Skin epidermis (tissue), 12 donors: ENCODE measurements at regions not wholly inside any gene's neighbourhood (a gene's known extent, or its start where the extent isn't known, plus 50 kb on each side); places are given as distances from the start of the nearest gene placed in this dataset.
A peak's percentile ranks its signal among the peaks of the same experiment; 100 is the strongest.

Experiments used
- H3K27ac ChIP-seq, 21 experiments: fragments of 200-600 bp; sonication (generic) in 11 of 21; one replicate each; pipeline ENCODE4 v1.5.0; 2020; ENCODE audit warnings: mild to moderate bottlenecking in 3 of 21, inconsistent platforms in 2 of 21, moderate library complexity in 2 of 21
- H3K4me3 ChIP-seq, 7 experiments: fragments of 200-600 bp; sonication (generic) in 2 of 7; one replicate each; pipeline ENCODE4 v1.5.0; 2020; ENCODE audit warnings: inconsistent platforms in 2 of 7, mild to moderate bottlenecking in 2 of 7, moderate library complexity in 1 of 7

DNA sequence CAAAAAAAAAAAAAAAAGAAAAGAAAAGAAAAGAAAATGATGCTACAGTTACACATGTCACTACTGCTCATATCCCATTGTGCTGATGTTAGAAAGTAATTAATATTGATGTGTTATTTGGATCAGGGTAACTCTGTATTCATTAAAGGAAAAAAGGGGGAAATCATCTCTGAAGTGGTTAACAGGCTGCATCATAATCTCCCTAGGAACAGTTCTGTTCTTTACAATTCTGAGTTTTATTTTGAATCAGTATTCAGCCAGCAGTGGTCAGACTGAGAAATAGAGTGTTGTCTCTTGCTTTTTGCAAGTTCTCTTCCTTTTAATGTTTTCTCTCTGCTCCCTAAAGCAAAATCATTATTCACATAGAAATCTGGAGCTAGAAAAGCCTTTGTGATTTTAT is 128.6 kb upstream of the CRY1 start:
- no peak overlapping the region for H3K27ac ChIP-seq
- H3K4me3 ChIP-seq = no peak overlapping the region

DNA sequence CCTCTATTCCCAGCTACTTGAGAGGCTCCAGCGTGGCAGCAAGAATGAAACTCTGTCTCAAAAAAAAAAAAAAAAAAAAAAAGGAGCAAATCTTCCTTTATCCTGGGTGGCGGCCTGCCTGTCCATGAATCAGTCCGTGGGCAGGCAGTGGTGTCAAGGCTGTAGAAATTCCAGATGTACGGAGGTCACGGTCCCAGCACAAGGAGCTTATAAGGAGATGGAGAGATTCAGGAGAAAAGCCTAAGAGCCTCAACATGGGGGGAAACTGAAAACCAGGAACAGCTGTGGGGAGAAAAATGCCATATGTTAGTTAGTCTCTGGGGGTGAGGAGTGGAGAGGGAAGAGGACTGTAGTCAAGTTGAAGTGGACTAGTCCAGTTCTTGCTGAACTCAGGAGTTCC is 130.5 kb upstream of the CRY1 start:
- Histone ChIP-seq H3K4me3 (no peak overlapping the region), H3K27ac (no peak overlapping the region)

DNA sequence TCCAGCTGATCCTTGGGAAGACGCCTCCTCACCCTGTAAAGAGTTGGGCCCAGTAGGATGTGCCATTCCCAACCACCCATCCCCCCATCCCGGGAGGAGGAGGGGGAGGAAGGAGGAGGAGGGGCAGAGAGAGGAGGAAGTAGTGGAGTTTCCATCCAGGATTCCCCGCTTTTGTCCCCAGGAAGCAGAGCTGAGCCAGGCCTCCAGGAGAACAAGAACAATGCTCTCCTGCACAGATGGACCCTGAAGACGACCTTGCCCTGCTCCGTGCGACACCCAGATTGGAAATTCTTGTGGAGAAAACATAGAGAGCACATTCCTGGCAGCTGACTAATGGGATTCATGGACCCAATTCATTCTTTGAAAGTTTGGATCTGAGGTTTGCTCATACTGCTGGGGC is 132.3 kb upstream of the CRY1 start:
- H3K4me3 ChIP-seq = no peak overlapping the region
- no peak overlapping the region for H3K27ac ChIP-seq

DNA sequence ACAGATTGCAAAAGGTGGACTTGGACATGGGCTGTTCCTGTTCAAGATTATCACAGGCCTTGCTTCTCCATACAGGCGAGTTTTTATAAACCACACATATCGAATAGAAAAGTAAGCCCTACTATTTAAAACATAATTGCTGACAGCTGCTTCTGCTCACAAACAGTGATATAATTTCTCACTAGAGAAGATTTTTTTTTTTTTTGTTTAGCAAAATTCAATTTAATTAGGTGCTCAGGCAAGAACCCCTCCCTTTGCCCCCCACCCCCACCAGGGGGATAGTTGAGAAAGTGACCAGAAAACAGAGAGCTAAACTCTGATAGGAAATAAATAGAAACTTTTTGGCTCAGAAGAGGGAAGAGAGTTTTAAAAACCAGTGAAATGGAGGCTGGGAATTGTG is 132.8 kb upstream of the CRY1 start:
- H3K4me3 ChIP-seq = no peak overlapping the region
- no peak overlapping the region for H3K27ac ChIP-seq

DNA sequence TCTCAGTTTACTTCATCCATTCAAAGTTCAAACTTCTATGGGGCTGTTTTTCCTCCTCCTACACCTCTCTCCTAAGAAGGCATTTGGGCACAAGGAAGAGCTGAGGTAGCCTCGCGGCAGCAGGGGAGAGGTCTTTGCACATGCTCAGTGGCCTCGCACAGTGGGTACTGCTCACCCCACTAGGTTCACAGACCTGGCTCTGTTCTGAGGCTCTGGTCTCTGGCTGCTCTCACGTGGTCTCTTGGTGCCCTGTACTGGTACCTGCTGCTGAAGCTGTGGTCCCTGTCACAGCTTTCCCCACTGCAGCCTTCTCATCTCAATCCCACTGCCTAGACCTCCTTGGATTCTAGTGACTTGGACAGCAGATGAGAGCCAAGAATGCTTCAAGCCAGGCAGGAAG is 134.7 kb upstream of the CRY1 start:
- Histone ChIP-seq H3K27ac (no peak overlapping the region), H3K4me3 (no peak overlapping the region)

DNA sequence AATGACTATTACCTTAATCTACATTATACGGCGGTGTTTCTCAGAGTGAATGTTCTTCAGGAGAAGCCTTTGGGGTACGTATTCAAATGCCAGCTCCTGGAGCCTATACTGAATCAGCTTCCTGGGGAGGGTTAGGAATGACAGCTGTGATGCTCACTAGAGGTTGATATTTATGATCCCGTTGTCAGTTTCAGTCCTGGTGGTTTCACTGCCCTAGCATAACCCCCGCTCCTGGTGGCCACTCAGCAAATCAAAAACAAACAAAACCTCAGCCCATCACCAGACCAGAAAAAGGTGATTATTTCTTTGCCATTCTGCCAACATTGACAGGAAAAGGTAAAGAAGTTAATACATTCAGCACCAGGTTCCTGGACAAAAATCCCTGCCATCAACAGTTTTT is 136.5 kb upstream of the CRY1 start:
- no peak overlapping the region for H3K4me3 ChIP-seq
- H3K27ac ChIP-seq = no peak overlapping the region

DNA sequence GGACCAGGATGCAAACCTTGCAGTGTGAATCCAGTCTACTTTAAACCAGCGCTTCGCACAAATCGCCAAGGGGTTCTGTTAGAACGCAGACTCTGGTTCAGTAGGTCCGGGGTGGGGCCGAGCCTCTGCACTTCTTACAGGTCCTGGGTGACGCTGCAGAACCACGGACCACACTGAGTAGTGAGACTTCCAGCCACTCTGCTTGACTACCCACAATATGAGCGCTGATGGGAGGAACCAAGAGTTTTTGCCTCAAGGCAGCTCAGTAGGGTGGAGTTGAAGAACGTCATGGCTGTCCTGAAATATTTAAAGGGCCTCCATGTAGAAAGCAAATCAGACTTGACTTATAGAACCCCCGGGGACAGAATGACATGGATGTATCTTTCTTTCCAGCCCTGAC is 138.0 kb upstream of the CRY1 start:
- H3K27ac ChIP-seq = no peak overlapping the region
- no peak overlapping the region for H3K4me3 ChIP-seq

DNA sequence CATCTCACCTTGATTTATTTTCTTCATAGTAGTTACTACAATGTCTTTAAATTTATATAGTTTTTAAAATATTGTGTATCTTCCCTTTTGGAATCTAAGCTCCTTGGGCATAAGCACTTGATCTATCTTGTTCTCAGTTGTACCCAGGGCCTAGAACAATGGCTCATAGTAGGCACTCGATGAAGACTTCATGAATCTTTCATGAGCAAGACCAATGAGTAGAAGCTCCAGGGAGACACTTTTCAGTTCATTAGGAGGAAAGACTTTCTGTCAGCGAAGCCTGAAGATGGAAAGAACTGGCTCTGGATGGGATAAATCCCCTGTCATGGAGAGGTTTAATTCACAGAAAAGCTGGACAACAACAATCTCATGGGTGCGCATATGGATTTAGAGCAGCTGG is 140.2 kb upstream of the CRY1 start:
- no peak overlapping the region for H3K4me3 ChIP-seq
- H3K27ac ChIP-seq = no peak overlapping the region

DNA sequence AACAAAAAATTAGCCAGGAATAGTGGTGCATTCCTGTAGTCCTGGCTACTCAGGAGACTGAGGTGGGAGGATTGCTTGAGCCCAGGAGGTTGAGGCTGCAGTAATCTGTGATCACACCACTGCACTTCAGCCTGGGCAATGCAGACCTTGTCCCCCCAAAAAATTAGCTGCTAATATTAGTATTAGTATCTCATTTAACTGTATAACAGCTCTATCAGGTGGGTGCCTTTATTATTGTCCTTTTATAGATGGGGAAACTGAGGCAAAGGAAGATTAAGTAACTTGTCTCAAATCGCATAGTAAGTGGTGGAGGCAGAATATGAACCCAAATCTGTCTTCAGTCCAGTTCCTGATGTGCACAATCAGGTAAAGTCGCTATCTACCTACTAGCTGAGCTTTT is 142.3 kb upstream of the CRY1 start:
- H3K27ac ChIP-seq = no peak overlapping the region
- no peak overlapping the region for H3K4me3 ChIP-seq

DNA sequence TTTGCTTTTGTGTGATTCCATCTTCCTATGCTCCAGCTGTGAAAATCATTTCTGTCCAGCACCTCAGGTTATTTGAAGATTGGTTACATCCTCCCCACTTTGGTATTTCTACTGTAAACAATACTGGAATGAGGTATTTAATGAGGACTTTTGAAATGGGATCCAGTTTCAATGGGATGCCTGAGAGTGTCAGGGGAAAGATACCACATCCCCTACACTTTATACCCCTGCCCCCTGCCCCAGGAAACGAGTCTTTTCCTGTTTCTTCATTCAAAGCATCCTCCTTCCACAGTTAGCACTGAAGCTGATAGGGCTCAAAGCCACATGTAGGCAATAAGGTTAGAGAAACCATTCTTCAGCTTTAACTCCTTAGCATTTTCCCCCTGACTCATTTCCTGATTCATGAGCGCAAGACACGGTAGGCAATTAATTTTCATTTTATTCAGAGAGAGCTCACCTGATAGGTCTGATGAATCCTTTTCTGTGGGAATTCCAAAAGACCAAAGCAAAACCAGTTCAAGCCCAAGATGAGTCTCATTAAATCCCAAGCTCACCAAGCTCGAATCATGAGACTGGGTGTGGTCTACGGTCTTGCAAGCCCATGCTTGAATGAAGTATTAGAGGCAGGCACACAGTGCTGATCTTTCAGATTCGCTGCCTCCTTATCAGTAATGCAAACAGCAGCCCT is 143.6 kb upstream of the CRY1 start:
- H3K27ac ChIP-seq = peak overlapping the region in 2 of 21 experiments; percentile 2 to 4
- H3K4me3 ChIP-seq = no peak overlapping the region

DNA sequence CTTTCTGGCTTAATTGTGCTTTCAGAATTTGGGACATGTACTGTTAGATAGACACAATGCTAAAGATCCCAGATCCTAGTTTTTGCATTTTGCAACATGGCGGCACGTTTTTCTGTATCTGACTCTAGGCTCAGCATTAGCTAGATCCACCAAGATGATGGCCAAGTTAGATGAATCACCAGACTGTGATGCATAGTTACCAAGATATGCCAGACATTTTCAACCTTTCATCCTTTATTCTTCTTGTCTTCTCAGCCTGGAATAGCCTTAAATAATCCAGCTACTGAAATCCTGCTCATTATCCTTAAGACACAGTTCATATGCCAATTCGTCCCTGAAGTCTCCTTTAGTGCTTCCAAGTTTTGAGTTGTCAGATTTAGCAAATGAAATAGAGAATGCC is 144.9 kb upstream of the CRY1 start:
- H3K27ac ChIP-seq = no peak overlapping the region

DNA sequence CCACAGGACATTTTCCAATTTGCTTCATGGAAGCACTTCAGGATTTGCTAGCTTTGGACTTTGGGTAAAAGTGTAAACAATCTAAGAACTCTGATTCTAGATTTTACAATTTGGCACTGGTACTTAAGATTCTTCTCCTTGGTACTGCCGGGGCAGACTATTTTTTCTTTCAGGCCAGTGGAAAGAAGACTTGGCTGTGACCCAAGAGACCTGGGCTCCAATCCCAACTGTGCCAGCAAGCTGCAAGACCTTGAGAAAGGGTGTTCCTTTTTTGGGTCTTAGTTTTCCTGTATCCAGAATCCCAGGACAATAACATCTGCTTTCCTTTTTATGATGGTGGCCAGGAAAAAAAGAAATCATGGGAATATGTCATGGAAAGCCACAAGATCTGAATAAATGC is 148.1 kb upstream of the CRY1 start:
- Histone ChIP-seq H3K27ac (no peak overlapping the region), H3K4me3 (no peak overlapping the region)

More for the DNA sequence above, 144.9 kb upstream of the CRY1 start:
- no peak overlapping the region for H3K4me3 ChIP-seq

DNA sequence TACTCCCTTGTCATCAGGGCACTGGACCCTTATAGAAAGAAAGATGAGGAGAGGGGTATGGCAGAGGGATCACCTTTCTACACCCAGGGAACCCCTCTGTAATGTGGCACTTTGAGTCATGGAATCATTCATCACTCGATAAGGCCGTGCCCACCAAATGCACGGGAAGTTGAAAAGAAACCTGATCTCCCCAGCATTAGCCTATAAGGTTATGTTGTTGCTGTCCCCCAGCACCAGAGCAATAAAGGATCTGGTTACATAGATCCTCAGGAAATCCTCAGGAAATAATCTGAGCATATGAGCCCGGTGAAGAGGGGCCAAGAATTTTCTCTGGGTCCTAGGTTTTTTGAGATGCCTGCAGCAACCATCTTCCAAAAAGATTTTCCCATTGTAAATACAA is 148.8 kb upstream of the CRY1 start:
- Histone ChIP-seq H3K27ac (no peak overlapping the region), H3K4me3 (no peak overlapping the region)

DNA sequence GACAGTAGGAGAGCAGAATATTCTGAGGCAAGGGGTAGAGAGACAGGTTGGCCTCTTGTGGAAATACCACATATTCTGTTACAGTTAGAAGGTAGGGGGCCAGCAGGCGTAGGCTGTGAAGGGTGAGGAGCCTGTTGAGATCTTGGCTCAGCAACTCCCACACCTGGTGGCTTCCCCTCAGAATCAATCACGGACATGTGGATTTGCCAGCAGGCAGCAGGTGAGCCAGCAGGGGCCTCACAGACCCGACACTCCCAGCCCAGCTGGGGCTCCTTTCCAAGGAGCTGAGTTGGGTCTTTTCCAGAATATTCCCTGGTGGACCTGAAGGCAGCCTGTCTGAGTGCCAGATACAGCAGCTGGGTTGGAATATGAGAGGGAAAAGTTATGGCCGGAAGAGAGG is 150.0 kb upstream of the CRY1 start:
- no peak overlapping the region for H3K4me3 ChIP-seq

DNA sequence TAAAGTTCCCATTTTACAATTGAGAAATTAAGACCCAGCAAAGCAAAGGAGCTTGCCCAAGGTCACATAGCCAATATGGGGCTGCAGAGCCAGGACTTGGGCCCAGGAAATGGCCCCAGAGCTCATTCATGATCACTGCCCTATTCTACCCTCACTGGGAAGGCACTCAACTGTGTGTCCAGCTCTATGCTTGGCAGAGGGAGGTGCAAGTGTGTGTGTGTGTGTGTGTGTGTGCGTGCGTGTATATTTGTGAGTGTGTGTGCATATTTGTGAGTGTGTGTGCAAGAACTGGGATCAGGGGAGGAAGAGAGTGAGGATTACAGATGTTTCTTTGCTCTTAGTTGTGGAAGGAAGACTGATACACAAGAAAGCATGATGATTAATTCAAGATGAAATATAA is 151.2 kb upstream of the CRY1 start:
- H3K27ac ChIP-seq = no peak overlapping the region
- no peak overlapping the region for H3K4me3 ChIP-seq

More for the DNA sequence above, 150.0 kb upstream of the CRY1 start:
- no peak overlapping the region for H3K27ac ChIP-seq

DNA sequence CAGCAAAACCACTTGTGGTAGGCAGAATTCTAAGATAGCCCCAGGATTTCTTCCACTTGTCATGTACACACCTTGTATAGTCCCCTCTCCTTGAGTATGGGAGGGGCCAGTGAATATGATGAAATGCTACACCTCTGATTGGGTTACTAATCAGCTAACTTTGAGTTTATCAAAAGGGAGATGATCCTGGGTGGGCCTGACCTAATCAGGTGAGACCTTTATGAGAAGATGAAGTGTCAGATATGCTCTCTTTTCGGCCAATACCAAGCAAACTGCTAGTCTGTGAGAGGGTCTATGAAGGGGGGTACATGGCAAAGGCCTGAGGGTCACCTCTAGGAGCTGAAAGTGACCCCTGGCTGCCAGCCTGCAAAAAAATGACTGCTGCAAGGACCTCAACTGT is 154.3 kb upstream of the CRY1 start:
- Histone ChIP-seq H3K4me3 (no peak overlapping the region), H3K27ac (no peak overlapping the region)

DNA sequence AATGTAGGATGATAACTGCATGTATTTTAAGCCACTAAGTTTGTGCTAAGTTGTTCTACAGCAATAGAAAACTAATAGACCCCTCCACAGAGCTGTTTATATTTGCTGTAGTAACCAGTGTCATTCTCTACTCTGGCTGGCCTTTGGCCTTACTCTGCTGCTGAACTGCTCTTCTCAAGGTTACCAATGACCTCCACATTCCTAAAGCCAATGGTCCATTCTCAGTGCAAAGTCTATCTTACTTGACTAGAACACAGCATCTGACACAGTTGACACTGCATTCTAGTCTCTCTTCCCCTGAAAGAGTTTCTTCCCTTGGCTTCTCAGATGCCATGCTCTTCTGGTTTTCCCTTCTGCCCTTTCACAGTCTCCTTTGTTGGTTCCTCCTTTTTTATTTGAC is 154.8 kb upstream of the CRY1 start:
- Histone ChIP-seq H3K27ac (no peak overlapping the region), H3K4me3 (no peak overlapping the region)

DNA sequence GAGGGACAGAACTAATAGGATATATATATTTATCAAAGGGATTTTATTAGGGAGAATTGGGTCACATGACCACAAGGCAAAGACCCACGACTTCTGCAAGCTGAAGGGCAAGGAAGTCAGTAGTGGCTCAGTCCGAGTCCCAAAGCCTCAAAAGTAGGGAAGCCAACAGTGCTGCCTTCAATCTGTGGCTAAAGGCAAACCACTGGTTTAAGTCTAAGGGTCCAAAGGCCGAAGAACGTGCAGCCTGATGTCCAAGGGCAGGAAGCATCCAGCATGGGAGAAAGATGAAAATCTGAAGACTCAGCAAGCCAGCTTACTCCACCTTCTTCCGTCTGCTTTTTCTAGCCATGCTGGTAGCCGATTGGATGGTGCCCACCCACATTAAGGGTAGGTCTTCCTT is 157.9 kb upstream of the CRY1 start:
- Histone ChIP-seq H3K4me3 (no peak overlapping the region), H3K27ac (no peak overlapping the region)

DNA sequence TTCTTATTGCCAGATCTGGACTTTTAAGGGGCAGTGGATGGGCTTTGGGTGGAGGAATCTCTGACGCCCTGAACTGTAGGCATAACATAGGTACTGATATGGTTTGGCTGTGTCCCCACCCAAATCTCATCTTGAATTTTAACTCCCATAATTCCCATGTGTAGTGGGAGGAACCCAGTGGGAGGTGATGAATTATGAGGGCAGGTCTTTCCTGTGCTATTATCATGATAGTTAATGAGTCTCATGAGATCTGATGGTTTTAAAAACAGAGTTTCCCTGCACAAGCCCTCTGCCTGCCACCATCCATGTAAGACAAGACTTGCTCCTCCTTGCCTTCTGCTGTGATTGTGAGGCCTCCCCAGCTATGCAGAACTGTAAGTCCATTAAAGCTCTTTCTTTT is 160.0 kb upstream of the CRY1 start:
- Histone ChIP-seq H3K27ac (no peak overlapping the region), H3K4me3 (no peak overlapping the region)

DNA sequence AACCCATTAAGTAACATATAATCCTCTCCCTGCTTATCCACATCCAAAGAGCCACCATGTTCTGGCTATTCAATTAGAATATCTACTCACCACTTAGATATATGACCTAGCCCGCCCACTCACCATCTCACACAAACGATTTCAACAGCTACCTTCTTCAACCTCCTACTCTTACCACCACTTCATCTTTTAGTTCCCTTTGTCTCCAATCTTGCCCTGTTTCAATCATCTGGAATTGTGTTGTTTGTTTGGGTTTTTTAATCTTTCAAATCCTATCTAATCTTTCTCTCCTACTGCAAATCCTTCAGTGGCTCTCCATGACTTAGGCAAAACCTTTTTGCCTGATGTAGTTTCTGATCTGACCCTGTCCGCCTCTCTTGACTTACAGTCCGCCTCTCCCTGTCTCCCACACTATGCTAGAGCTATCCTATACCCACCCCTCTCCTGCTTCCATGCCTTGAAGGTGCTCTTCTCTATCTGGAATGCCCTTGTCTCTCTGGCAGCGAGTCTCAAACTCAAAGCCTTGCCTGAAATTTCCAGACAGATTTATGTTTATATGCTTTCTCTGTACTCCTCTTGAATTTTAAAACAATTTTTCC is 161.0 kb upstream of the CRY1 start:
- no peak overlapping the region for H3K27ac ChIP-seq
- no peak overlapping the region for H3K4me3 ChIP-seq

DNA sequence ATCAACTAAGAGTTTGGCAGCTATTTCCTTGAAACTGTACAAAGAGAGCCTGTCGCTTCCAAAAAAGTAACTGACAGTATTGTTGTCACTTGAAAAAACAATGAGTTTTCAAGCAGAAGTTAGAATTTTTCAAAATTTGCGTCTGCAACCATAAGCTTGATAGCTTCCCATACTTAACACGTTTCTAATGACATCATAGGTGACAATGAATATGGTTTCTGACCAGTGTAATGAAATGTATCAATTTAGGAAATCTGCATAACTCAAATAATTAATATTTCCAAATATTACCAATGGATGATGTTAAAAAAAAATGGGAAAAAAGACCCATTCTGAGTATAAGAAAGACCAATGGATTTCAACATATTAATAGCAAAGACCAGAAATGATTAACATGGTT is 165.4 kb upstream of the CRY1 start:
- H3K4me3 ChIP-seq = no peak overlapping the region
- H3K27ac ChIP-seq = no peak overlapping the region

DNA sequence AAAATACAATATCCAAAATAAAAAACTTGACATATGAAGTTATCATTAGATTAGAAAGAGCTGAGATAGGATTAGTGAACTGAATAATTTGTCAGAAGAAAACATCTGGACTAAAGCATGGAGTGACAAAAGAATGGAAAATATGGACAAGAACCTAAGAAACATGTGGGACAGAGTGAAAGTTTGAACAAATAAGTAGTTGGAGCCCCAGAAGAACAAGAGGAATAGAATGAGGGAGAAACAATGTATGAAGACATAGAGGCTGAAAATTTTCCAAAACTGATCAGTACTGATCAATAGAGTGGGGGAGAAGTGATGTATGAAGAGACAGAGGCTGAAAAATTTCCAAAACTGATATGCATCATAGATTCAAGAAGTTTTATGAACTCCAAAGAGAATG is 170.6 kb upstream of the CRY1 start:
- Histone ChIP-seq H3K4me3 (no peak overlapping the region), H3K27ac (no peak overlapping the region)
